Sigmoid colon (tissue), 6 donors: ENCODE measurements at regions not wholly inside any gene's neighbourhood (a gene's known extent, or its start where the extent isn't known, plus 50 kb on each side); places are given as distances from the start of the nearest gene placed in this dataset.

Experiments used
- DNase-seq: peaks from one replicate; pipeline ENCODE4 v3.0.0-alpha.2; 2019
- H3K27ac ChIP-seq, 4 donors: fragments of 200-600 bp; sonication (generic); one replicate each; pipeline ENCODE4 v1.5.1; 2016 to 2019; ENCODE audit warnings: mild to moderate bottlenecking in 1 of 4
- H3K27me3 ChIP-seq, 3 donors: fragments of 200-600 bp; sonication (generic); one replicate each; pipeline ENCODE4 v1.5.1; 2019; ENCODE audit warnings: mild to moderate bottlenecking in 1 of 3
- H3K36me3 ChIP-seq, 4 donors: fragments of 200-600 bp; sonication (generic); one replicate each; pipeline ENCODE4 v1.5.1; 2016 to 2019
- H3K4me1 ChIP-seq, 4 donors: fragments of 200-600 bp; sonication (generic); one replicate each; pipeline ENCODE4 v1.5.1; 2017 to 2019
- H3K4me3 ChIP-seq, 4 donors: fragments of 200-600 bp; sonication (generic); one replicate each; pipeline ENCODE4 v1.5.1; 2017 to 2019; ENCODE audit warnings: mild to moderate bottlenecking in 2 of 4, moderate library complexity in 1 of 4
- H3K9me3 ChIP-seq, 4 donors: fragments of 200-600 bp in 3 of 4; sonication (generic) in 3 of 4; one replicate each; pipeline versions ENCODE4 v1.5.1 to v1.6.1; 2013 to 2019
- CTCF ChIP-seq, 4 experiments: fragments of 450-650 bp in 3 of 4; fragments of 200-600 bp in 1 of 4; IDR thresholded peaks; one replicate each; pipeline ENCODE4 v1.5.1; 2016 to 2019; ENCODE audit warnings: antibody characterized with exemption in 4 of 4, mild to moderate bottlenecking in 3 of 4, moderate library complexity in 2 of 4
- EP300 ChIP-seq, 4 donors: sonication (generic); formaldehyde crosslinking; IDR thresholded peaks; one replicate each; pipeline ENCODE4 v1.6.1; 2017; ENCODE audit warnings: antibody characterized with exemption in 4 of 4
- POLR2A ChIP-seq, 2 donors: fragments of 450-650 bp; IDR thresholded peaks; one replicate each; pipeline ENCODE4 v1.6.1; 2016; ENCODE audit warnings: antibody characterized with exemption in 2 of 2, mild to moderate bottlenecking in 2 of 2, moderate library complexity in 2 of 2
- POLR2AphosphoS5 ChIP-seq, 4 donors: sonication (generic); formaldehyde crosslinking; IDR thresholded peaks; one replicate each; pipeline ENCODE4 v1.6.1; 2017; ENCODE audit warnings: antibody characterized with exemption in 4 of 4
- WGBS, 2 donors: extraction: QIAGEN DNeasy Blood & Tissue Kit; methylation state at CpG; one replicate each; pipeline ENCODE4 v1.1.7; 2013; 5-methylcytosine and 5-hydroxymethylcytosine counted together
- intact Hi-C: fragments of 100-400 bp; cut with DNase I; formaldehyde crosslinking; loops from one replicate; pipeline ENCODE4 v1.15.1; 2023
- donor health status: healthy with polysubstance abuse.
- donor health status: healthy.

- Histone ChIP-seq H3K9me3 (no peaks in the 10 kb centered on the region), H3K4me1 (peaks cover 0 to 7% (median 3%) of the 10 kb centered on the region in 4 donors), H3K36me3 (no peaks in the 10 kb centered on the region), H3K27ac (no peak overlapping the region), H3K4me3 (no peak overlapping the region), H3K27me3 (no peaks in the 10 kb centered on the region)
- intact Hi-C loops: no loop called here
- no peak for DNase-seq
- no peak for TF ChIP-seq POLR2A (IDR thresholded peaks at IDR 0.05)
- TF ChIP-seq EP300 (IDR thresholded peaks at IDR 0.05): no peak
- no peak for TF ChIP-seq POLR2AphosphoS5 (IDR thresholded peaks at IDR 0.05)
Measured at GRCh38 chr2:217171874-217172273, 312.0 kb upstream of the TNP1 start.

GRCh38 chr2:217168496-217168895 is 308.6 kb upstream of the TNP1 start:
- Histone ChIP-seq H3K27me3 (no peaks in the 10 kb centered on the region), H3K27ac (no peak overlapping the region), H3K36me3 (no peaks in the 10 kb centered on the region), H3K4me1 (peaks cover 0 to 24% (median 8%) of the 10 kb centered on the region in 4 donors), H3K9me3 (no peaks in the 10 kb centered on the region), H3K4me3 (no peak overlapping the region)
- 51 to 79% methylated on average over 1 of the region's 1 CpG for WGBS, 2 donors
- no peak for DNase-seq
- intact Hi-C loops: loop anchor here (10.0 kb wide), 1 partner anchor 546 kb away; no protein-coding TSS in a partner anchor
- no peak for TF ChIP-seq POLR2A (IDR thresholded peaks at IDR 0.05)
- TF ChIP-seq POLR2AphosphoS5 (IDR thresholded peaks at IDR 0.05): no peak
- no peak for TF ChIP-seq CTCF (IDR thresholded peaks at IDR 0.05)
- no peak for TF ChIP-seq EP300 (IDR thresholded peaks at IDR 0.05)

- Histone ChIP-seq H3K9me3 (no peaks in the 10 kb centered on the region), H3K27ac (no peak overlapping the region), H3K4me1 (peaks cover 0 to 24% (median 8%) of the 10 kb centered on the region in 4 donors), H3K36me3 (no peaks in the 10 kb centered on the region), H3K27me3 (no peaks in the 10 kb centered on the region), H3K4me3 (no peak overlapping the region)
- intact Hi-C loops: loop anchor here (2.0 to 10.0 kb wide), 2 partner anchors 469 to 547 kb away; no protein-coding TSS in a partner anchor
- TF ChIP-seq CTCF (IDR thresholded peaks at IDR 0.05) (no peak), POLR2AphosphoS5 (IDR thresholded peaks at IDR 0.05) (no peak), POLR2A (IDR thresholded peaks at IDR 0.05) (no peak), EP300 (IDR thresholded peaks at IDR 0.05) (no peak)
- no peak for DNase-seq
Measured at GRCh38 chr2:217167531-217167930, 307.7 kb upstream of the TNP1 start.

- TF ChIP-seq POLR2AphosphoS5 (IDR thresholded peaks at IDR 0.05) (no peak), CTCF (IDR thresholded peaks at IDR 0.05) (peak in 3 of 4 experiments; percentile 30 to 50 (median 32))
- no peak overlapping the region for H3K4me3 ChIP-seq
- peaks cover 0 to 24% (median 11%) of the 10 kb centered on the region in 4 donors for H3K4me1 ChIP-seq
- 54 to 57% methylated on average over 3 of the region's 3 CpGs for WGBS, 2 donors
- H3K9me3 ChIP-seq: no peaks in the 10 kb centered on the region
- intact Hi-C loops: loop anchor here (2.0 to 10.0 kb wide), 2 partner anchors 468 to 548 kb away; no protein-coding TSS in a partner anchor
- no peak for DNase-seq
- no peaks in the 10 kb centered on the region for H3K27me3 ChIP-seq
- H3K27ac ChIP-seq: no peak overlapping the region
- no peaks in the 10 kb centered on the region for H3K36me3 ChIP-seq
Measured at GRCh38 chr2:217166241-217166850, 306.5 kb upstream of the TNP1 start.

- intact Hi-C loops: loop anchor here (10.0 kb wide), 1 partner anchor 549 kb away; no protein-coding TSS in a partner anchor
- H3K4me1 ChIP-seq: peaks cover 0 to 26% (median 17%) of the 10 kb centered on the region in 4 donors
Measured at GRCh38 chr2:217165547-217165946, 305.7 kb upstream of the TNP1 start.

More at GRCh38 chr2:217165547-217165946, 305.7 kb upstream of the TNP1 start:
- Histone ChIP-seq H3K4me3 (no peak overlapping the region), H3K9me3 (no peaks in the 10 kb centered on the region), H3K27me3 (no peaks in the 10 kb centered on the region), H3K36me3 (no peaks in the 10 kb centered on the region), H3K27ac (no peak overlapping the region)
- DNase-seq: no peak
- TF ChIP-seq CTCF (IDR thresholded peaks at IDR 0.05) (no peak), EP300 (IDR thresholded peaks at IDR 0.05) (no peak), POLR2AphosphoS5 (IDR thresholded peaks at IDR 0.05) (no peak), POLR2A (IDR thresholded peaks at IDR 0.05) (no peak)
- WGBS, 2 donors: 90 to 92% methylated on average over 2 of the region's 2 CpGs
